Spinal cord (tissue), 9 donors: ENCODE measurements at regions not wholly inside any gene's neighbourhood (a gene's known extent, or its start where the extent isn't known, plus 50 kb on each side); places are given as distances from the start of the nearest gene placed in this dataset.
A peak's percentile ranks its signal among the peaks of the same experiment; 100 is the strongest.

Experiments
- DNase-seq, 6 donors: peaks; one replicate each; pipeline versions ENCODE4 v3.0.0 to v3.0.0-alpha.2; 2013 to 2015; ENCODE audit warnings: low spot score in 6 of 6, low read depth in 4 of 6
- H3K27ac ChIP-seq: one replicate; pipeline ENCODE4 v1.5.1; 2013; ENCODE audit warnings: low read depth, low read length, control low read depth
- H3K27me3 ChIP-seq: one replicate; pipeline ENCODE4 v1.6.1; 2013; ENCODE audit warnings: low read length; ENCODE audit not compliant: control insufficient read depth, insufficient read depth
- H3K36me3 ChIP-seq: one replicate; pipeline ENCODE4 v1.6.1; 2013; ENCODE audit warnings: low read length; ENCODE audit not compliant: control insufficient read depth, insufficient read depth
- H3K4me1 ChIP-seq: one replicate; pipeline ENCODE4 v1.6.1; 2013; ENCODE audit warnings: low read length; ENCODE audit not compliant: control insufficient read depth, insufficient read depth
- H3K4me3 ChIP-seq: one replicate; pipeline ENCODE4 v1.5.1; 2013; ENCODE audit warnings: low read depth, low read length, control low read depth
- H3K9me3 ChIP-seq: one replicate; pipeline ENCODE4 v1.6.1; 2013; ENCODE audit warnings: low read length; ENCODE audit not compliant: control insufficient read depth, insufficient read depth
- WGBS: methylation state at CpG from one replicate; pipeline ENCODE4 v1.1.5; 2013; ENCODE audit warnings: missing lambda C conversion rate; ENCODE audit not compliant: insufficient coverage; 5-methylcytosine and 5-hydroxymethylcytosine counted together
- donor health status: healthy.

DNA sequence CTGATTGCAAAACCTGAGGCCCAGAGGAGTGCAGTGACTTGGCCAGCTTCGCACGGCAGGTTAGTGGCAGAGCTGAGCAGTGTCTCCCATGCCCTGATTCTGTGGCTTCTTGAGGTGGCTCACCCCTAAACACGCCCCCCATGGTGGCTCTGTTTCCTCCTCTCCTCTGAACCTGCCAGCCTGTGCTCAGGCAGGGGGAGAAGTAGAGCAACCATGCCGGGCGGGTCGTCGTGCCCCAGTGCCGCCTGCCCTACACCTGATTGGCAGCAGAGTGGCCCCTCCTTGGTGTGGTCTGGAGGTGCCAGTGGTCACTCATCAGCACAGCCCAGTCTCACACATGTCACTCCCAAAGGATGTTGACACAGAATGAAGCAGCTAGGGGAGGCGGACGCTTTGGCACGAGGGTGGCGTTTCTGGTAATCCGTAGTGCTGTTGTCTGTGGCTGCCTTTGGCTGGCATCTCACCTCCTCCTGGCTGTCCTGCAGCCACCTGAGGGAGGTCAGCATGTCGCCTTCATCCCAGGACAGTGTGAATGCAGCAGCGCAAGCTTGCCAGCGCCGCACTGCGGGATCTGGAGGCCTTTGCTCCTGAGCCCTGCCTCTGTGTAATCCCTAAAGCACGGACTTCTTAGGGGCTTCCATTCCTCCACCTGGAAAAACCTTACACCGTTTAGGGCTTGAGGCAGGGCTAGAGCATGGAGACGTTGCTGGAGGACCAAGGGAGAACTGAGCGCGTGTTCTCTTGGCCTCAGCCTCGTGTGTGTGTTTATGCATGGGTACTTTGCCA lies 294.7 kb downstream of the SEC14L1 start:
- H3K27ac ChIP-seq: peak overlapping the region; percentile 72
- DNase-seq: no peak
- WGBS: 49% methylated on average over 15 of the region's 24 CpGs
- peaks cover 91% of the 10 kb centered on the region for H3K4me1 ChIP-seq
- H3K9me3 ChIP-seq: no peaks in the 10 kb centered on the region
- H3K4me3 ChIP-seq: no peak overlapping the region
- peaks cover 7% of the 10 kb centered on the region for H3K27me3 ChIP-seq
- H3K36me3 ChIP-seq: peaks cover 23% of the 10 kb centered on the region

DNA sequence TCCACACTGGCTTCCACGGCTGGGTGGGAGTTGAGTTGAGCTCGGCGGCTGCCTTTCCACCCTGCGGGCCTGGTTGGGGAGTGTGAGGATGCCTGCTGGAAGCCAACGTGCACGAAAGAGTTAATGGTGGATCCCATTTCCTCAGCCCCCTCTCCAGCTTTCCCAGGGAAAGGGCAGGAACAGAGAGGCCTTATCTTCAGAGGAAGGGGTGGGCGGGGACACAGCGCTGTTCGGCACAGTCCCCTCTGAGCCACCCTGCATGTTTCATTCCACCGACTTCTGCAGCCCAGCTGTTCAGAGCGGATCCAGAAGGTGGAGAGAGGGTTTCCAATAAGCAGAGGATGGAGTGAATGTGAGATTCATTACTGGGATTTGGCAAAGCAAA lies 295.3 kb downstream of the SEC14L1 start:
- H3K27me3 ChIP-seq: peaks cover 7% of the 10 kb centered on the region
- H3K4me3 ChIP-seq: no peak overlapping the region
- H3K4me1 ChIP-seq: peaks cover 91% of the 10 kb centered on the region
- peak overlapping the region; percentile 72 for H3K27ac ChIP-seq
- no peaks in the 10 kb centered on the region for H3K9me3 ChIP-seq
- 6% methylated on average over 6 of the region's 11 CpGs for WGBS
- H3K36me3 ChIP-seq: peaks cover 23% of the 10 kb centered on the region
- DNase-seq: peak in 2 of 6 donors; percentile 88 to 90

DNA sequence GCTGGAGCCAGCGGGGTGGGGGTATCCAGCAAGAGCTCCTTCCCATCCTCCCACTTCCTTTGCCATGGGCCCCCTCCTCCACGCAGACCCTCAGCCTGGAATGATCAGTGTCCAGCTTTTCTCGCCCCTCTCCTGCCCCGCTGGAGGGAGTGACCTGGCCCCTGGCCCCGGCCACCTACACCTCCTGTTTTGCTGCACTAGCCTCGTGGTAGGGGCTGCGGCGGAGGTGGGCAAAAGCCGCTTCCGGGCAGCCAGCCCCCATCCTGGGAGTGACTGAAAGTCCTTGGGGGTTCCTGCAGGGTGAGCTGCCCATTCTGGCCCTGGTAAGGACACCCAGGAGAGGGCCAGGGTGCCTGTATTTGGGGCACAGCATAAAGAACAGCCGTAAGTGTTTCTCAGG lies 295.7 kb downstream of the SEC14L1 start:
- Histone ChIP-seq H3K4me1 (peaks cover 93% of the 10 kb centered on the region), H3K27ac (peak overlapping the region; percentile 75), H3K9me3 (no peaks in the 10 kb centered on the region), H3K36me3 (peaks cover 23% of the 10 kb centered on the region), H3K4me3 (no peak overlapping the region), H3K27me3 (peaks cover 7% of the 10 kb centered on the region)
- DNase-seq: no peak
- WGBS: 19% methylated on average over 11 of the region's 11 CpGs

DNA sequence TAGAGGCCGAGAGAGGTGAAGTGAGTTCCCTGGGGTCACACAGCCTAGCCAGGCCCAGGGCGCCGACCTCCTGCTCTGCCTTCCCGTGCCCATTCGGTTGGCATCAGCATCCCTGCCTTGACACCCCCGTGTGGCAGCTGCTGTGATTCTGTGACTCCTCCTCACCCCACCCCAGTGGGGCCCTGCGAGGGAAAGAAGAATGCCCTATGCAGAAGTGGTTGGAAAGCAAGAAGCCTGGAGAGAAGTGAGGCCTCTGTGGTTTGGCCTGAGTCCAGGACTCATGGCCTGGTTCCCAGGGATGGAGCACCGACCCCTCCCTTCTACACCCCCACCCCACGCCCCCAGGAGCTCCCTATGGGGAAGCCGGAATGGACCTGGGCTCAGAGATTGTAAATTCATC lies 296.2 kb downstream of the SEC14L1 start:
- peak overlapping the region; percentile 75 for H3K27ac ChIP-seq
- H3K4me1 ChIP-seq: peaks cover 87% of the 10 kb centered on the region
- 35% methylated on average over 2 of the region's 10 CpGs for WGBS
- peaks cover 23% of the 10 kb centered on the region for H3K36me3 ChIP-seq
- peaks cover 7% of the 10 kb centered on the region for H3K27me3 ChIP-seq
- peak in 2 of 6 donors; percentile 87 for DNase-seq
- no peaks in the 10 kb centered on the region for H3K9me3 ChIP-seq
- no peak overlapping the region for H3K4me3 ChIP-seq

DNA sequence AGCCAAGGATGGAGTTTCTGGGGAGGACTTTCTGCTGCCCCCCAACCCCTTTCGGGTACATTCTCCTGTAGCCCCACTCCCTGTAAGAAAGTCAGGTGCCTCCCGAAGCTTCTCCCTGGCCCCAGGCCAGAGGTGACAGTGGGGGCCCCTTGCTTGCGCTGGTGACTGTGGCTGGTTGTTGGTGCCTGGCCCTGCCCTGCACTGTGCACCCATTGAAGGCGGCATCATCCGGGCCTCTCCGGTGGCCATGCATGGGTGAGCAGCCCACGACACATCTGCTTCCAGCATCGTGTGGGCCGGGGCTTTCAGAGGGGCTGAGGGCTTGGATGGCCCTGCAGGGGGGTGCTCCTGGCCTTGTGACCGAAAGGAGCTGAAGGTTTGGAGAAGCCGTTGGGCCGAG lies 297.0 kb downstream of the SEC14L1 start:
- DNase-seq: no peak
- Histone ChIP-seq H3K36me3 (peaks cover 23% of the 10 kb centered on the region), H3K4me1 (peaks cover 80% of the 10 kb centered on the region), H3K9me3 (no peaks in the 10 kb centered on the region), H3K27me3 (peaks cover 4% of the 10 kb centered on the region), H3K27ac (peak overlapping the region; percentile 75), H3K4me3 (no peak overlapping the region)
- WGBS: 73% methylated on average over 12 of the region's 12 CpGs

DNA sequence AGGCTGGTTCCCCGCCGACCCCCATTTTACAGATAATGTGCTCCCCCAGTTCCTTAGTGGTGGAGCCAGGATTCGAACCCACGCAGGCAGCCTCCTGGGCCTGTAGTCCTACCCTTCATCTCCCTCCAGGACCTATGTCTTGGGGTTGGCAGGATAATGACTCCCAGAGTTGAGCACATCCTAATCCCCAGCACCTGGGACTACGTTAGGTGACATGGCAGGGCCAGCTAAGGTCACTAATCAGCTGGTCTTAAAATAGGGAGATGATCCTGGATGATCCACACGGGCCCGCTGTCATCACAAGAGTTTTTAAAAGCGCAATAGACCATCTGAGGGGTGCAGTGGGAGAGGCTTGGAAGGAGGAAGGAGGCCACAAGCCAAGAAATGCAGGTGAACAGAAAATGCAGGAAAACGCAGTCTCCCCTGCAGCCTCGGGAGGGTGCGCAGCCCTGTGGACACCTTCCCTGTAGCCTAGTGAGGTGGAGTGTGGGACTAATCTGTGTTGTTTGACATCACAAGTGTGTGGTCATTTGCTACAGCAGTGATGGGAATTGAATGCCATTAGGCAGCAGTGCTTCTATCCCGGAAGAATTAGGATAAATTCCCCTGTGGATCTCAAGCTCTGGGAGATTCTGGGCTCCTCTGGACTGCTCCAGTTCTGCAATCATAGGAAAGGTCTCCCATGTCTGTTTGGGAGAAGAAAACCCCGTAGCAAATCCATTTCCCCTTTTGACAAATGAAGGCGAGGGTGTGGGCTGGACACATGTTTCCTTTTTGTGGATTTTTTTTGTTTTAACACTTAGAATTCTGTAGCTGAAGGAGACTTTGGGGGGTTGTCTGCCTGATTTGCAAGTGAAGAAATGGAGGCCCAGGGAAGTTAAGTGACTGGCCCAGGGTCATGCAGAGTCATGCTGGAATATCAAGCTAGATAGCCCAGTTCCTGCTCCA lies 297.7 kb downstream of the SEC14L1 start:
- DNase-seq: no peak
- Histone ChIP-seq H3K27me3 (no peaks in the 10 kb centered on the region), H3K4me1 (peaks cover 72% of the 10 kb centered on the region), H3K36me3 (peaks cover 19% of the 10 kb centered on the region), H3K27ac (peak overlapping the region; percentile 75), H3K4me3 (no peak overlapping the region), H3K9me3 (no peaks in the 10 kb centered on the region)
- 87% methylated on average over 13 of the region's 14 CpGs for WGBS

DNA sequence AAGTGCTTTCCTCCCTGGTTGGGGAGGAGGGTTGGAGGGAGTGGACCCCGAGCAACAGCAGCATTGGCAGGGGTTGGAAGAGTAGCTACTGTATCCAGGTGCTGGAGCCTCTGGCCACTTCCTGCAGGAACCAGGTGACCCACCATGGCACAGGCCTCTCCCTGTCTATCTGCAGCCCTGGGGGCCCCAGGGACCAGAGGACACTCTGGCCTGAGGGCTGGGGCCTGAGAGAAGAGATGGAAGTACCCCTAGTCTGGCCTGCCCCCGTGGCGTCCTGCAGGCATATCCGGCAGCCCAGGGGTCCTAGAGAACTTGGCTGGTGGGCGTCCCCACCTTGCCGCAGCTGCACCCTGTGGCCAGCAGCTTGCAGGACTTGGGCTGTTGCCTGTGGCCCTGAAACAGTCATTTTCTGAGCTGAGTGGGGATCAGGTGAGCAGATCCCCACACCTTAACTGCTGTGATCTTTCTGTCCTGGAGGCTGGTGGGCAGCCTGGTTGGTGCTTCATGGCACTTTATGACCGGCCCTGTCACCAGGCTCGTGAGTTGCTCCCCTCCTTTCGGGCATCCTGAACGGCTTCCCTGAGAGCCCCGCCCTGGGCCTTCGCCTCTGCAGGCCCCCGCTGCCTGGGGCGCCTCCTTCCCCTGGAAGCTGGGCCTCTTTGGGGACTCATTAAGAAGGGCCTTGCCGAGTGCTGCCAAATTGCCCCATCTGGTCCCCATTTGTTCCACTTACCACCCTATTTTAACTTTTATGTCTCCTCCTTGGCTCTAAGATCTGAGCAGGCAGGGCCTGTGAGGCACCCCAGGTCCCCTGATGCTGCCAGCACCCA lies 298.6 kb downstream of the SEC14L1 start:
- Histone ChIP-seq H3K27ac (peak overlapping the region; percentile 25), H3K4me3 (no peak overlapping the region), H3K4me1 (peaks cover 71% of the 10 kb centered on the region), H3K9me3 (no peaks in the 10 kb centered on the region), H3K36me3 (peaks cover 15% of the 10 kb centered on the region), H3K27me3 (no peaks in the 10 kb centered on the region)
- DNase-seq: peak in 2 of 6 donors; percentile 53 to 60
- 59% methylated on average over 15 of the region's 15 CpGs for WGBS

DNA sequence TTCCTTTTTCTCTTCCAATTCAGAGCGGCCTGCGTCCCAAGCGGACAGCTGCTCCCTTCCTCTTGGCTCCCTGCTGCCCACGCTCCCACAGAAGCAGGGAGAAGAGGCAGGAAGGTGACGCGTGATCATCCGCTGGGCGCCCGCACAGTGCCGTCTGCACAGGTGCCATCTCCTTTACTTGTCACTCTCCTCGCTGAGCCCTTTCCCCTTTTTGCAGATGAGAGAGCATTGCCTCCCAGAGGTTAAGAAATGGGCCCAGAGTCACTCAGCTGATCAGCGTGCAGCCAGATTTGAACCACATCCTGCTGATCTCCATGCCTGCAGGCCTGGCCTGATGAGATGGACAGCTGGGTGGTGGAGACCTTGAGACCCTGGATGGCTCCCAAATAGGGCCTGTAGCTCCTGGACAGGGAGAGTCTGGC lies 299.8 kb downstream of the SEC14L1 start:
- Histone ChIP-seq H3K27me3 (no peaks in the 10 kb centered on the region), H3K4me1 (peaks cover 71% of the 10 kb centered on the region), H3K27ac (no peak overlapping the region), H3K4me3 (no peak overlapping the region), H3K36me3 (peaks cover 11% of the 10 kb centered on the region), H3K9me3 (no peaks in the 10 kb centered on the region)
- peak in 1 of 6 donors; percentile 69 for DNase-seq
- 72% methylated on average over 12 of the region's 12 CpGs for WGBS
